Activated T-cell treated with anti-CD3 and anti-CD28 coated beads, Interleukin-2, amount 50 U/mL, for 48 hours (primary cell): ENCODE measurements at regions not wholly inside any gene's neighbourhood (a gene's known extent, or its start where the extent isn't known, plus 50 kb on each side); places are given as distances from the start of the nearest gene placed in this dataset.
"Not testable (repeated sequence)": the region's sequence is repeated elsewhere in the genome, so short reads cannot be mapped to it uniquely, and the experiment has no call there.

Source experiments
- DNase-seq, 2 experiments: peaks; one replicate each; pipeline ENCODE4 v3.0.0-alpha.2; 2020

- no peak for DNase-seq
Observed at GRCh38 chr1:38787041-38787440, 72.5 kb downstream of the RRAGC start.

GRCh38 chr1:38786040-38786436 lies 73.5 kb downstream of the RRAGC start:
- DNase-seq: no peak

GRCh38 chr1:38785285-38786039 lies 74.1 kb downstream of the RRAGC start:
- DNase-seq: no peak

GRCh38 chr1:38784452-38785284 lies 74.9 kb downstream of the RRAGC start:
- no peak for DNase-seq

- DNase-seq: no peak
Observed at GRCh38 chr1:38783640-38784229, 75.8 kb downstream of the RRAGC start.

- no peak for DNase-seq
Observed at GRCh38 chr1:38781872-38782617, 77.5 kb downstream of the RRAGC start.

- DNase-seq: no peak
Observed at GRCh38 chr1:38780133-38780532, 79.4 kb downstream of the RRAGC start.

- no peak for DNase-seq
Observed at GRCh38 chr1:38779491-38779890, 80.1 kb downstream of the RRAGC start.

GRCh38 chr1:38778521-38778920 lies 81.1 kb downstream of the RRAGC start:
- no peak for DNase-seq

- DNase-seq: no peak
Observed at GRCh38 chr1:38778051-38778450, 81.5 kb downstream of the RRAGC start.

- DNase-seq: no peak
Observed at GRCh38 chr1:38777464-38777957, 82.1 kb downstream of the RRAGC start.

- no peak for DNase-seq
Observed at GRCh38 chr1:38776466-38777065, 83.0 kb downstream of the RRAGC start.

GRCh38 chr1:38775175-38775845 lies 84.3 kb downstream of the RRAGC start:
- DNase-seq: no peak

GRCh38 chr1:38773483-38773882 lies 86.1 kb downstream of the RRAGC start:
- DNase-seq: no peak

GRCh38 chr1:38772953-38773352 lies 86.6 kb downstream of the RRAGC start:
- no peak for DNase-seq

GRCh38 chr1:38772026-38772425 lies 87.5 kb downstream of the RRAGC start:
- DNase-seq: no peak

GRCh38 chr1:38770516-38771173 lies 88.9 kb downstream of the RRAGC start:
- DNase-seq: not testable (repeated sequence)

- DNase-seq: no peak
Observed at GRCh38 chr1:38766125-38766524, 93.4 kb downstream of the RRAGC start.

GRCh38 chr1:38763121-38763520 lies 96.5 kb downstream of the RRAGC start:
- DNase-seq: no peak

- no peak for DNase-seq
Observed at GRCh38 chr1:38760562-38760961, 99.0 kb downstream of the RRAGC start.

- no peak for DNase-seq
Observed at GRCh38 chr1:38758820-38759219, 100.8 kb downstream of the RRAGC start.
